Choroid plexus epithelial cell (primary cell): ENCODE measurements at regions not wholly inside any gene's neighbourhood (a gene's known extent, or its start where the extent isn't known, plus 50 kb on each side); places are given as distances from the start of the nearest gene placed in this dataset.

Experiments
- DNase-seq: peaks from one replicate; pipeline ENCODE4 v3.0.0-alpha.2; 2010; ENCODE audit warnings: low read depth
- H3K4me3 ChIP-seq: 2 replicates; pipeline ENCODE4 v1.5.1; 2011; ENCODE audit warnings: low read depth, mild to moderate bottlenecking, control low read depth, low read length, moderate library complexity
- TF ChIP-seq, protein P1 (sequence below): conservative IDR thresholded peaks from 2 replicates; pipeline ENCODE4 v1.5.1; 2011; ENCODE audit warnings: low read depth, mild to moderate bottlenecking, control low read depth, inconsistent platforms, low read length, moderate library complexity

DNA sequence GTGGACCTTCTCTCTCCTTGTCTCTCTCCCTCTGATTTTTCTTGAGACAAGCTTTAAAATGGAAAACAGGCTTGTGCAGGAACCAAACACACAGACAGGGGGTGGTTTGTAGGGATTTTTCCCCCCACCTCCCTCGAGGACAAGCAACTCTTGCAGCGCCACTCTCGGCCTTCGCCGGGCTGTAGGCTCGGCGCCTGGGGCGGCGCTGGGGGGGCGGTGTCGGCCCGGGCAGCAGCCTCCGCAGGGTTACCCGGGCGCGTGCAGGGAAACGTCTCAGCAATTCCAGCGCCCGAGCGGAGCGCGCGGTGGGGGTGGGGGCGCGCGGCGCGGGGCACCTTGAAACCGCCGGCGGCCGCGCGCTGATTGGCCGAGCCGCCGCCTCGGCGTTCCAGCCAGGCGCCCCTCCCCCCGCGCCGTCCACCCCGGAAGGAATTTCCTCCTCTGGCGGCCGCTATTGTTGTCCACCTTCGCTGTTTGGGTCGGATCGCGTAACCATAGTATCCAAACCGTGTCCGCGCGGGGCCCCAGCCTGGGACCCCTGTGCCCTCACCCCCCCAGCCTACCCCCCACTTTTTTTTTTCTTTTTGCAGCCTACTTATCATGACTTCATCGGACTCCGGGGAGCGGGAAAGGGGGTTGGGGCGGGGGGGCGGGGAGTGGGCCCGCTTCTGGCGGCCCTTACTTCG, 59.8 kb upstream of the ACOT11 start:
- TF ChIP-seq, protein P1, sequence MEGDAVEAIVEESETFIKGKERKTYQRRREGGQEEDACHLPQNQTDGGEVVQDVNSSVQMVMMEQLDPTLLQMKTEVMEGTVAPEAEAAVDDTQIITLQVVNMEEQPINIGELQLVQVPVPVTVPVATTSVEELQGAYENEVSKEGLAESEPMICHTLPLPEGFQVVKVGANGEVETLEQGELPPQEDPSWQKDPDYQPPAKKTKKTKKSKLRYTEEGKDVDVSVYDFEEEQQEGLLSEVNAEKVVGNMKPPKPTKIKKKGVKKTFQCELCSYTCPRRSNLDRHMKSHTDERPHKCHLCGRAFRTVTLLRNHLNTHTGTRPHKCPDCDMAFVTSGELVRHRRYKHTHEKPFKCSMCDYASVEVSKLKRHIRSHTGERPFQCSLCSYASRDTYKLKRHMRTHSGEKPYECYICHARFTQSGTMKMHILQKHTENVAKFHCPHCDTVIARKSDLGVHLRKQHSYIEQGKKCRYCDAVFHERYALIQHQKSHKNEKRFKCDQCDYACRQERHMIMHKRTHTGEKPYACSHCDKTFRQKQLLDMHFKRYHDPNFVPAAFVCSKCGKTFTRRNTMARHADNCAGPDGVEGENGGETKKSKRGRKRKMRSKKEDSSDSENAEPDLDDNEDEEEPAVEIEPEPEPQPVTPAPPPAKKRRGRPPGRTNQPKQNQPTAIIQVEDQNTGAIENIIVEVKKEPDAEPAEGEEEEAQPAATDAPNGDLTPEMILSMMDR: no peak
- H3K4me3 ChIP-seq: peak overlapping the region; percentile 62
- DNase-seq: peak; percentile 92

DNA sequence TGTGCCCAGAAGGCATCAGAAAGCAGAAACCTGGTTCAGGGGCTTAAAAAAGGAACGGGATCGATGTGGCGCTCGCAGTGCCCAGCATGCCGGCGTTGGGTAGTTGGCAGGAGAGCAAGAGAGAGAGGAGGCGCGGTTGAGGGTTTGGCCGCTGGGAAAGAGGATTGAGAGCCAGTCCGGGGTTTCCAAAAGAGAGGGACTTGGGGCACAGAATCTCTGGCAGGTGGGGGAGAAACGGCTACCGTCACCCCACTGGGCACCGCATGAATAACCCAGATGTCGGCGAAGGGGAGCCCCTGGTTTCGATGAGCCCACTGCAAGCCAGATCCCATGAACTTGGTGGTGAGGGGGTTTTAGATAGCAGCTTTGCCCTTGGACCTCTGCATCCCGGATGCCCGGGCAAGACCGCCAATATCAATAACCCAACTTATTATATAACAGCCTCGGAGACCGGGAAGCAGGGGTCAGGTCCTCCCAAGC, 60.4 kb upstream of the ACOT11 start:
- DNase-seq: no peak
- TF ChIP-seq, protein P1: no peak
- peak overlapping the region; percentile 49 for H3K4me3 ChIP-seq

DNA sequence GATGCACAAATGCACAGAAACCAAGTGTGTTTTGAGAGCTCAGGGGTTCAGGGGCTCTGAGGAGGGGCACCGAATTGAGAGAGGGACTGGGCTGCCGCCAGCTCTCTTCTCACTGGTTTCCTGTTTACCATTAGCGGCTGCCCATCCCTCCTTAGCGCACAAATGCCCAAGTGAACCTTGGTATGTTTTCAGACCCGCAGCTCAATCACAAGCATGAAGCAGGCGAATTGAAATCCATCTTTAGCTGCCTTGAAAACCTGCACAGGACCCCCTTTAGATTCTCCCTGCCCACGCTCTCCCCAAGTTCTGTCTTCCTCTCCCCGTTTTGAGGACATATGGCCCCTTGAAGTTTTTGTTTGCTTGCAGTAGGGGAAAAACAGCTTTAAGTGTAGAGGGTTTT, 61.1 kb upstream of the ACOT11 start:
- no peak for DNase-seq
- H3K4me3 ChIP-seq: no peak overlapping the region

DNA sequence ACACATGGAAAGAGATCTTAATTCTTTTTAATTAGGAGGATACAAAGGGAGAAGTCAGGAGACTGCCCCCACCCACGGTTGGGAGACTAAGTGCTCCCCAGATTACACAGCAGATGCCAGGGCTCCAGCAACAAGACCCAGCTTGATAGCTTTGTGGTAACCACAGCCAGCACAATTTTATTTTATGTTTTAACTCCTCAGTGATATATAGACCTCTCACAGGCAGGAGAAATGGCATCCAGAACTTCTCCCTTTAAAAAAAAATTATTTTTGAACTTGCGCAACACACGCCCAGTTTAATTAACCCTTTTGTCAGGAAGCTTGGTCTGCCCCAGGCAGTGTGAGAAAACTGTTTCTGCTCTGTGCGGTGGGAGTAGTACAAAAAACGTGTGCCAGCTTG, 62.6 kb upstream of the ACOT11 start:
- TF ChIP-seq, protein P1: no peak
- DNase-seq: no peak

More for the DNA sequence above, 61.1 kb upstream of the ACOT11 start:
- TF ChIP-seq, protein P1: no peak

DNA sequence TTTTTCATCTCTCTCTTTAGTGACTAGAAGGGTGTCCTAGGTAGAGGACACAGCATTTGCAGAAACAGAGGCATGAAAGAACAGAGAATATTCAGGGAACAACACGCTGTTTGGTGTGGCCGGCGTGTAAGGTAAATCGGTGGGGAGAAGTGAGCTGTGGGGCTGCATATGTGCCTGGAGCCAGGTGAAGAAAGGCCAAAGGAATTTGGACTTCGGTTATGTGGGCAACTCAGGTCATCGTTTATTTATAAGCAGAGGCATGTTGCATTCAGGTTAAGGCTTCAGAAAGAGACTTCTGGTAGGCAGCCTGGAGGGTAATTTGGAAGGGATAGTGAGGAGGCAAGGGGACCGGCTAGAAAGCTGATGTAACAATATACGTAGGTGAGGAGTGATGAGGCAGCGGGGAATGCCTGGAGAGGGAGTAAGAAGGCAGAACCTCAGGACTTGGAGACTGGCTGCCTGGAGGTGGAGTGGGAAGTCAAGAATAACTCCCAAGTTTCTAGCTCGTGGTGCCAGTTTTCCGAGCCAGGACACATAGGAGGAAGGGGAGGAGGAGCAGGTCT, 64.1 kb upstream of the ACOT11 start:
- H3K4me3 ChIP-seq: no peak overlapping the region
- TF ChIP-seq, protein P1: no peak
- DNase-seq: no peak

More for the DNA sequence above, 62.6 kb upstream of the ACOT11 start:
- H3K4me3 ChIP-seq: no peak overlapping the region

DNA sequence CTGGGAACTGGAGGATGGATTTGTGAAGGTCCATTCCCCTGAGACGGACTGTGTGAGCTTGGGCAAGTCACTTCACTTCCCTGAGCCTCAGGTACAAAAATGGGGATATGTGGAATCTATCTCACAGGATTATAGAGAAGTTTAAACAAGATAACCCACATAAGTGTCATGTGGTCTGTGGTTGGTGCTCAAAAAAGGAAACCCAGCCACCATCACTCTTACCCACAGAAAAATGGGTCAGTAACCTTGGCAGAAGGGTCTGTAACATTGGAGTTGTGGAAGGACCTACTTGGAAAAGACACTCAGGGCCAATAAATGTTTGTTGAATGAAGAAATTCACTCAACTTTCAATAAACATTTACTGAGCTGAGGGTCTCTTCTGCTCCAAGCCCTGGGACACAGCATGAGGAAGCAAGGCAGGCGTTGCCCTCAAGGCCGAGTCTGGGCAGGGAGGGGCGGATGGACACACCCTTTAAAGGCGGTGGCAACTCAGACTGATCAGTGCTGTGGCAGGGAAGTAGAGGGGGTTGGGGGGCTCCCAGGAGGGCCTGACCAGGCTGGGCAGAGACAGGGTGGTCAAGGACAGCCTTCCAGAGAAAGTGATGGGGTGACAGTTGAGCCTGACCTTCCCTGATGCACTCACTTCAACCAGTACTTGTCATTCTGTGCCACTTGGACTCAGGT, 66.7 kb upstream of the ACOT11 start:
- DNase-seq: no peak

More for the DNA sequence above, 66.7 kb upstream of the ACOT11 start:
- TF ChIP-seq, protein P1: no peak
- no peak overlapping the region for H3K4me3 ChIP-seq
